Activated CD8-positive, alpha-beta memory T cell treated with anti-CD3 and anti-CD28 coated beads, Interleukin-2, amount 10 ng/mL, durations not matched to agents 7 days and 5 days (primary cell): ENCODE measurements at regions not wholly inside any gene's neighbourhood (a gene's known extent, or its start where the extent isn't known, plus 50 kb on each side); places are given as distances from the start of the nearest gene placed in this dataset.
"Not testable (repeated sequence)": the region's sequence is repeated elsewhere in the genome, so short reads cannot be mapped to it uniquely, and the experiment has no call there.

ENCODE experiments used
- ATAC-seq: fragments of 150-1000 bp; cut with Tn5 transposase; one replicate; pipeline ENCODE4 v1.10.0; 2021; ENCODE audit warnings: moderate library complexity
- CTCF ChIA-PET: fragments of 350-600 bp; sonication (Branson Sonifier 250); formaldehyde crosslinking; loops from one replicate; lab custom pipeline; 2021; ENCODE audit warnings: antibody characterized with exemption; lab: Charles Lee
- DNase-seq: peaks from one replicate; pipeline ENCODE4 v3.0.0-alpha.2; 2020
- H3K27ac Mint-ChIP-seq: one replicate; pipeline ENCODE4 v1.8.0; 2021; ENCODE audit warnings: mild to moderate bottlenecking, mixed read lengths
- H3K27me3 Mint-ChIP-seq: one replicate; pipeline ENCODE4 v1.8.0; 2021; ENCODE audit warnings: mixed read lengths
- H3K36me3 Mint-ChIP-seq: one replicate; pipeline ENCODE4 v1.8.0; 2021; ENCODE audit warnings: mild to moderate bottlenecking, mixed read lengths
- H3K4me1 Mint-ChIP-seq: one replicate; pipeline ENCODE4 v1.8.0; 2021; ENCODE audit warnings: mixed read lengths
- H3K4me3 Mint-ChIP-seq: one replicate; pipeline ENCODE4 v1.8.0; 2021; ENCODE audit warnings: mild to moderate bottlenecking, moderate library complexity, mixed read lengths
- H3K9me3 Mint-ChIP-seq: one replicate; pipeline ENCODE4 v1.8.0; 2022; ENCODE audit warnings: low read depth, mixed read lengths

- Mint-ChIP-seq H3K36me3 (no peaks in the 10 kb centered on the region), H3K27ac (no peak overlapping the region), H3K27me3 (peaks cover 39% of the 10 kb centered on the region), H3K4me1 (peaks cover 7% of the 10 kb centered on the region), H3K4me3 (no peak overlapping the region), H3K9me3 (no peaks in the 10 kb centered on the region)
- DNase-seq: no peak
- CTCF ChIA-PET: no interaction called here
- no peak for ATAC-seq
Measured at GRCh38 chr1:199512037-199512710, 515.3 kb upstream of the NR5A2 start.

- no peak for ATAC-seq
- H3K36me3 Mint-ChIP-seq: no peaks in the 10 kb centered on the region
- no peak overlapping the region for H3K27ac Mint-ChIP-seq
- no peak for DNase-seq
- CTCF ChIA-PET: no interaction called here
- peaks cover 4% of the 10 kb centered on the region for H3K4me1 Mint-ChIP-seq
- no peak overlapping the region for H3K4me3 Mint-ChIP-seq
- peaks cover 29% of the 10 kb centered on the region for H3K27me3 Mint-ChIP-seq
- no peaks in the 10 kb centered on the region for H3K9me3 Mint-ChIP-seq
Measured at GRCh38 chr1:199515261-199515660, 512.2 kb upstream of the NR5A2 start.

- DNase-seq: no peak
- CTCF ChIA-PET: no interaction called here
- Mint-ChIP-seq H3K9me3 (no peaks in the 10 kb centered on the region), H3K27ac (no peak overlapping the region), H3K4me1 (no peaks in the 10 kb centered on the region), H3K4me3 (no peak overlapping the region), H3K36me3 (no peaks in the 10 kb centered on the region), H3K27me3 (peaks cover 11% of the 10 kb centered on the region)
- ATAC-seq: no peak
Measured at GRCh38 chr1:199522338-199522737, 505.2 kb upstream of the NR5A2 start.

GRCh38 chr1:199522936-199523335 lies 504.6 kb upstream of the NR5A2 start:
- no peak overlapping the region for H3K4me3 Mint-ChIP-seq
- ATAC-seq (no peak), DNase-seq (no peak)
- CTCF ChIA-PET: no interaction called here
- H3K27ac Mint-ChIP-seq: no peak overlapping the region
- H3K36me3 Mint-ChIP-seq: no peaks in the 10 kb centered on the region
- H3K9me3 Mint-ChIP-seq: no peaks in the 10 kb centered on the region
- no peaks in the 10 kb centered on the region for H3K4me1 Mint-ChIP-seq
- peaks cover 7% of the 10 kb centered on the region for H3K27me3 Mint-ChIP-seq

GRCh38 chr1:199529324-199529723 lies 498.2 kb upstream of the NR5A2 start:
- Mint-ChIP-seq H3K36me3 (no peaks in the 10 kb centered on the region), H3K27ac (no peak overlapping the region), H3K9me3 (peaks cover 6% of the 10 kb centered on the region), H3K27me3 (peaks cover 4% of the 10 kb centered on the region), H3K4me1 (no peaks in the 10 kb centered on the region), H3K4me3 (no peak overlapping the region)
- DNase-seq (no peak), ATAC-seq (no peak)
- CTCF ChIA-PET: no interaction called here

- H3K9me3 Mint-ChIP-seq, DNase-seq, H3K4me1 Mint-ChIP-seq, H3K27me3 Mint-ChIP-seq, H3K27ac Mint-ChIP-seq, H3K36me3 Mint-ChIP-seq, ATAC-seq, H3K4me3 Mint-ChIP-seq, CTCF ChIA-PET: not testable (repeated sequence)
Measured at GRCh38 chr1:199533361-199533760, 494.1 kb upstream of the NR5A2 start.

- peaks cover 9% of the 10 kb centered on the region for H3K27me3 Mint-ChIP-seq
- H3K36me3 Mint-ChIP-seq: no peaks in the 10 kb centered on the region
- no peak overlapping the region for H3K4me3 Mint-ChIP-seq
- DNase-seq: no peak
- CTCF ChIA-PET: no interaction called here
- no peaks in the 10 kb centered on the region for H3K4me1 Mint-ChIP-seq
- no peaks in the 10 kb centered on the region for H3K9me3 Mint-ChIP-seq
- H3K27ac Mint-ChIP-seq: no peak overlapping the region
- no peak for ATAC-seq
Measured at GRCh38 chr1:199545780-199546179, 481.7 kb upstream of the NR5A2 start.

- Mint-ChIP-seq H3K27me3 (peaks cover 4% of the 10 kb centered on the region), H3K9me3 (no peaks in the 10 kb centered on the region), H3K36me3 (no peaks in the 10 kb centered on the region), H3K4me3 (no peak overlapping the region), H3K4me1 (no peaks in the 10 kb centered on the region), H3K27ac (no peak overlapping the region)
- DNase-seq (no peak), ATAC-seq (no peak)
- CTCF ChIA-PET: no interaction called here
Measured at GRCh38 chr1:199546323-199546722, 481.2 kb upstream of the NR5A2 start.

GRCh38 chr1:199549421-199549820 lies 478.1 kb upstream of the NR5A2 start:
- H3K36me3 Mint-ChIP-seq: no peaks in the 10 kb centered on the region
- H3K4me3 Mint-ChIP-seq: no peak overlapping the region
- DNase-seq (no peak), ATAC-seq (no peak)
- H3K27me3 Mint-ChIP-seq: no peaks in the 10 kb centered on the region
- no peaks in the 10 kb centered on the region for H3K4me1 Mint-ChIP-seq
- CTCF ChIA-PET: no interaction called here
- no peak overlapping the region for H3K27ac Mint-ChIP-seq
- no peaks in the 10 kb centered on the region for H3K9me3 Mint-ChIP-seq

- Mint-ChIP-seq H3K27me3 (no peaks in the 10 kb centered on the region), H3K36me3 (no peaks in the 10 kb centered on the region), H3K9me3 (no peaks in the 10 kb centered on the region), H3K4me3 (no peak overlapping the region), H3K27ac (no peak overlapping the region), H3K4me1 (no peaks in the 10 kb centered on the region)
- DNase-seq (no peak), ATAC-seq (no peak)
- CTCF ChIA-PET: no interaction called here
Measured at GRCh38 chr1:199550199-199551065, 477.1 kb upstream of the NR5A2 start.

- no peaks in the 10 kb centered on the region for H3K9me3 Mint-ChIP-seq
- ATAC-seq: no peak
- no peak overlapping the region for H3K27ac Mint-ChIP-seq
- H3K27me3 Mint-ChIP-seq: no peaks in the 10 kb centered on the region
- H3K4me3 Mint-ChIP-seq: no peak overlapping the region
- no peaks in the 10 kb centered on the region for H3K36me3 Mint-ChIP-seq
- CTCF ChIA-PET: no interaction called here
- no peak for DNase-seq
- H3K4me1 Mint-ChIP-seq: no peaks in the 10 kb centered on the region
Measured at GRCh38 chr1:199551967-199552565, 475.4 kb upstream of the NR5A2 start.

GRCh38 chr1:199553104-199553503 lies 474.4 kb upstream of the NR5A2 start:
- Mint-ChIP-seq H3K36me3 (no peaks in the 10 kb centered on the region), H3K9me3 (no peaks in the 10 kb centered on the region), H3K4me1 (no peaks in the 10 kb centered on the region), H3K27ac (no peak overlapping the region), H3K27me3 (no peaks in the 10 kb centered on the region), H3K4me3 (no peak overlapping the region)
- CTCF ChIA-PET: interaction anchor here (0.5 kb wide), 1 partner anchor 1097 kb away, joined by 5 read pairs; no protein-coding TSS in a partner anchor
- ATAC-seq (no peak), DNase-seq (no peak)

- DNase-seq: no peak
- H3K4me3 Mint-ChIP-seq: no peak overlapping the region
Measured at GRCh38 chr1:199561334-199561733, 466.2 kb upstream of the NR5A2 start.

GRCh38 chr1:199573047-199573446 lies 454.5 kb upstream of the NR5A2 start:
- H3K4me3 Mint-ChIP-seq: no peak overlapping the region
- no peaks in the 10 kb centered on the region for H3K4me1 Mint-ChIP-seq
- no peak for ATAC-seq
- no peak overlapping the region for H3K27ac Mint-ChIP-seq
- H3K36me3 Mint-ChIP-seq: no peaks in the 10 kb centered on the region
- CTCF ChIA-PET: no interaction called here
- H3K9me3 Mint-ChIP-seq: no peaks in the 10 kb centered on the region
- peaks cover 28% of the 10 kb centered on the region for H3K27me3 Mint-ChIP-seq
- DNase-seq: no peak

More at GRCh38 chr1:199561334-199561733, 466.2 kb upstream of the NR5A2 start:
- no peak for ATAC-seq
- Mint-ChIP-seq H3K27me3 (peaks cover 14% of the 10 kb centered on the region), H3K9me3 (no peaks in the 10 kb centered on the region), H3K4me1 (no peaks in the 10 kb centered on the region), H3K36me3 (no peaks in the 10 kb centered on the region), H3K27ac (no peak overlapping the region)
- CTCF ChIA-PET: no interaction called here
